SU-DHL-6 (cell line): ENCODE measurements at regions not wholly inside any gene's neighbourhood (a gene's known extent, or its start where the extent isn't known, plus 50 kb on each side); places are given as distances from the start of the nearest gene placed in this dataset.

Source experiments
- H2AFZ ChIP-seq: fragments of 200-600 bp; sonication (generic); 2 replicates; pipeline ENCODE4 v1.6.1; 2014; ENCODE audit warnings: low read depth, mild to moderate bottlenecking, moderate library complexity, mixed read lengths, antibody characterized with exemption, low read length; ENCODE audit not compliant: severe bottlenecking
- H3F3A ChIP-seq: fragments of 200-600 bp; shearing (Covaris generic); 2 replicates; pipeline ENCODE4 v1.6.0; 2016; ENCODE audit warnings: antibody characterized with exemption, mild to moderate bottlenecking; ENCODE audit not compliant: insufficient read depth
- H3K27ac ChIP-seq: fragments of 200-600 bp; sonication (generic); 2 replicates; pipeline ENCODE4 v1.5.1; 2016; ENCODE audit warnings: low read depth, mild to moderate bottlenecking, low read length, moderate library complexity, mixed read lengths
- H3K27me3 ChIP-seq: fragments of 200-600 bp; sonication (generic), shearing (Covaris generic); 2 replicates; pipeline ENCODE4 v1.6.0; 2014; ENCODE audit warnings: mild to moderate bottlenecking, low read length
- H3K36me3 ChIP-seq: fragments of 200-600 bp; sonication (generic); 2 replicates; pipeline ENCODE4 v1.6.1; 2014; ENCODE audit warnings: mild to moderate bottlenecking, low read length, mixed read lengths
- H3K4me2 ChIP-seq: fragments of 300-600, 200-600 bp; shearing (Covaris generic), sonication (generic); 2 replicates; pipeline ENCODE4 v1.6.0; 2014; ENCODE audit warnings: low read length, low read depth, mild to moderate bottlenecking; ENCODE audit not compliant: poor library complexity, severe bottlenecking
- H3K4me3 ChIP-seq: fragments of 200-600 bp; sonication (generic); 2 replicates; pipeline ENCODE4 v1.5.1; 2014; ENCODE audit warnings: antibody characterized with exemption, low read length, mild to moderate bottlenecking, mixed read lengths; ENCODE audit not compliant: insufficient read depth, poor library complexity, severe bottlenecking
- H3K79me2 ChIP-seq: fragments of 200-600 bp; sonication (generic); 2 replicates; pipeline ENCODE4 v1.6.1; 2014; ENCODE audit warnings: mild to moderate bottlenecking, low read length, moderate library complexity; ENCODE audit not compliant: insufficient read depth
- H3K9ac ChIP-seq: fragments of 200-600 bp; sonication (generic); 2 replicates; pipeline ENCODE4 v1.7.0; 2014; ENCODE audit warnings: mild to moderate bottlenecking, low read length
- H3K9me2 ChIP-seq: fragments of 200-600 bp; sonication (generic); replicated peaks from 2 replicates; pipeline ENCODE4 v1.6.1; 2014; ENCODE audit warnings: low read length; ENCODE audit not compliant: insufficient read depth
- H3K9me3 ChIP-seq: fragments of 200-600 bp; sonication (generic); 2 replicates; pipeline ENCODE4 v1.6.1; 2014; ENCODE audit warnings: low read length, mixed read lengths; ENCODE audit not compliant: insufficient read depth
- H4K20me1 ChIP-seq: fragments of 200-600 bp; sonication (generic); 2 replicates; pipeline ENCODE4 v1.6.1; 2014; ENCODE audit warnings: low read depth, mild to moderate bottlenecking, antibody characterized with exemption, low read length, moderate library complexity, mixed read lengths
- CTCF ChIP-seq: fragments of 200-600 bp; sonication (generic); IDR thresholded peaks from one replicate; pipeline ENCODE4 v1.5.1; 2017; ENCODE audit warnings: antibody characterized with exemption, mild to moderate bottlenecking, low read length, moderate library complexity; ENCODE audit not compliant: insufficient read depth, poor library complexity, severe bottlenecking
- EZH2phosphoT487 ChIP-seq: fragments of 200-600 bp; sonication (generic), shearing (Covaris generic); conservative IDR thresholded peaks from 2 replicates; pipeline ENCODE4 v1.6.1; 2018; ENCODE audit warnings: mild to moderate bottlenecking, antibody characterized with exemption, low read length, moderate library complexity, mixed read lengths

- Histone ChIP-seq H3K9me2 (no peaks in the 10 kb centered on the region), H2AFZ (no peak overlapping the region), H3K4me3 (no peak overlapping the region), H4K20me1 (no peaks in the 10 kb centered on the region), H3K27me3 (no peaks in the 10 kb centered on the region), H3K9me3 (no peaks in the 10 kb centered on the region), H3K27ac (no peak overlapping the region), H3K36me3 (no peaks in the 10 kb centered on the region), H3K4me2 (no peak overlapping the region), H3K9ac (no peak overlapping the region), H3K79me2 (no peaks in the 10 kb centered on the region), H3F3A (no peaks in the 10 kb centered on the region)
- TF ChIP-seq EZH2phosphoT487 (no peak), CTCF (no peak)
These were observed 263.8 kb upstream of the IGFBP7 start for GRCh38 chr4:57373991-57374390.

- Histone ChIP-seq H3K27ac (no peak overlapping the region), H3K9ac (no peak overlapping the region), H3K9me3 (no peaks in the 10 kb centered on the region), H2AFZ (no peak overlapping the region), H3K4me3 (no peak overlapping the region), H3K4me2 (no peak overlapping the region), H3K79me2 (no peaks in the 10 kb centered on the region), H3K27me3 (no peaks in the 10 kb centered on the region), H3K9me2 (no peaks in the 10 kb centered on the region), H3K36me3 (no peaks in the 10 kb centered on the region), H4K20me1 (no peaks in the 10 kb centered on the region), H3F3A (no peaks in the 10 kb centered on the region)
- TF ChIP-seq EZH2phosphoT487 (no peak), CTCF (no peak)
These were observed 261.5 kb upstream of the IGFBP7 start for GRCh38 chr4:57371671-57372070.

GRCh38 chr4:57370691-57371090, 260.5 kb upstream of the IGFBP7 start:
- TF ChIP-seq EZH2phosphoT487 (no peak), CTCF (no peak)
- Histone ChIP-seq H4K20me1 (no peaks in the 10 kb centered on the region), H3K9me2 (no peaks in the 10 kb centered on the region), H3K27ac (no peak overlapping the region), H3K4me3 (no peak overlapping the region), H3K4me2 (no peak overlapping the region), H3K36me3 (no peaks in the 10 kb centered on the region), H3K9ac (no peak overlapping the region), H3F3A (no peaks in the 10 kb centered on the region), H3K9me3 (no peaks in the 10 kb centered on the region), H3K27me3 (no peaks in the 10 kb centered on the region), H2AFZ (no peak overlapping the region), H3K79me2 (no peaks in the 10 kb centered on the region)

- Histone ChIP-seq H3K9me2 (no peaks in the 10 kb centered on the region), H3K36me3 (no peaks in the 10 kb centered on the region), H3K4me3 (no peak overlapping the region), H3F3A (no peaks in the 10 kb centered on the region), H2AFZ (no peak overlapping the region), H3K79me2 (no peaks in the 10 kb centered on the region), H3K27ac (no peak overlapping the region), H3K9ac (no peak overlapping the region), H3K9me3 (no peaks in the 10 kb centered on the region), H3K27me3 (no peaks in the 10 kb centered on the region), H4K20me1 (no peaks in the 10 kb centered on the region), H3K4me2 (no peak overlapping the region)
- TF ChIP-seq EZH2phosphoT487 (no peak), CTCF (no peak)
These were observed 259.3 kb upstream of the IGFBP7 start for GRCh38 chr4:57369446-57369845.
